Suppressor macrophage treated with lipopolysaccharide for 4 hours (primary cell): ENCODE measurements at regions not wholly inside any gene's neighbourhood (a gene's known extent, or its start where the extent isn't known, plus 50 kb on each side); places are given as distances from the start of the nearest gene placed in this dataset.
"Not testable (repeated sequence)": the region's sequence is repeated elsewhere in the genome, so short reads cannot be mapped to it uniquely, and the experiment has no call there.

Experiments
- DNase-seq: peaks from one replicate; pipeline ENCODE4 v3.0.0-alpha.2; 2020

DNA sequence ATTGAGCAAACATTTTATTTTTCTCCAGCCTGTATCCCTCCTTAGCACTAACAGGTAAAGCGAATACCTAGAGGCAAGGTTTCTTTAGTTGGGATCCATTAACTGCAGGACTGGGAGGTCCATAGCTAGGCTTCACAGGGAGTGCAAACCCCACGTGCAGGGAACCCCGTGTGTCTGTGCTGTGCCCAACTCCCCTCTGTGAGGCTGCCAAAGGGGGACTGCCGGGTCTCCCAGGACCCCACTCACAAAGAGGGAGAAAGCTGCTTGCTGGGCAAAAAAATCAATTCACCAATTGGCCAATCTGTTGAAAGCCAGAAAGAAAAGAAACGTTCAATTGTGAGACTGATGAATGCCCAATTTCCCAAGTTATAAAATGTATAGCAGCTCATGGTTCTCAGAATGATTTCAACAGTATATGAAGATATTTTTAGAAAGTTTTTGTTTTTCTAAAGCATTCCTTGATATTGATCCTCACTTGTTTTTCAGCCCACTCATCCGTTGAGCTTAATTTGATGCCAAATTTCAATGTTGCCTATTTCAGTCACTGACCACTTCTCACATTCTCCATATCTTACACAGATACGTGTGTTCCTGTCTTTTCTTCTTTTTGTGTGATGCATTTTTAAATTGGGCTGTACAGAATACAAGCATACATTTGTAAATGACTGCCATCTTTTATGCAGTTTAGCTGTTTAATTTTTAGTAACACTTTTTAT, 202.7 kb upstream of the PRSS58 start:
- DNase-seq = no peak

DNA sequence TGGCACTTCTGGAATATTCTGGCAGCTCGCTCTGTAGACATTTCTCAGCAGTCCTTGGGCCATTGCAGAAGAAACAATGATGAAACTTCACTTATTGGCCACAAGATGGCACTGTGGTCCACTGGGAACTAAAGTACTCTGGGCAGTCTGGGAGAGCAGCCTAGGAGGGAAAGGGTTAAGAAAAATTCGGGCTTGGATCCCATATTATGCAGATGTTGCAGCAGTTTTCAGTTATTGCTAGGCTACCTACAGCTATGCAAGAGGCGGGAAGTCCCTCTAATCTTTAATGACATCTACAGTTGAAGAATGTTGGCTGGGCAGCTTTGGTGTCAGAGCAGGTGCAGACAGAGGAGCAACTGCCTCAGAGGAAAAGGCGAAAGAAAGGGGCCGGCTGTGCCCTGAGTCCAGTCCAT, 201.7 kb upstream of the PRSS58 start:
- DNase-seq = peak; percentile 52

DNA sequence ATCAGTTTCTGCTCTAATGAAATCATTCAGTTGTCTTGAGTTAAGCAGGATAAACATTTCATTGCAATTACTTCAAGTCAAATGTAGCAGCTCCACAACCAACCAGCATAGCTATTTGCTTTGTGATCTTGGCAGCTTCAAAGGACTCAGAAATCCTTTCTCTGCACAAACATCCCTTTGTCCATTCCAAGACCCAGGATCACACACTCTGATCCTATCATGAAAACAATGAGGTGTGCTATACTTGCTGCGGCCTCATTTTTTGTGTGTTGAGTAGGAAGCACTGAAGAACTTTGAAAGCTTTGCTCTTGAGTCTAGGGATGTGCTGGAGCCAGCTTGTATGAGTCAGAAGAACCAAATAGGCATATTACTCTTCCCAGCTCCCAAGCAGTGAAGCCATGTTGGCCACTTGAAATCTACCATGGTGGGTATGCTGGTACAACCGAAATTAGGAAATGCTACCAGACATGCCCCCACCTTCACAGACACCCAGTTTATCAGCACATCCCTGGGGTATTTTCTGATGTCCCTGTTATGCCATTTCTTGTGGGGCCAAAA, 199.4 kb upstream of the PRSS58 start:
- DNase-seq = no peak

DNA sequence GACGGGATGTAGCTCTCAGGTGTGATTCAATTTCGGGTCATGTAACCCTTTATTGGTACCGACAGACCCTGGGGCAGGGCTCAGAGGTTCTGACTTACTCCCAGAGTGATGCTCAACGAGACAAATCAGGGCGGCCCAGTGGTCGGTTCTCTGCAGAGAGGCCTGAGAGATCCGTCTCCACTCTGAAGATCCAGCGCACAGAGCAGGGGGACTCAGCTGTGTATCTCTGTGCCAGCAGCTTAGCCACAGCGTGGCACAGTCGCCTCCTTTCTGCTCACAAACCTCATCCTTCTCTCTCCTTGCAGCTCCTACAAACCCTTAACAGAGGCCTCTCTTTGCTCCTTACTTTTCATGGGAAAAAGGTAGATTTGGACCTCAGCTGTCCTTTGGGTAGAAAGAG, 197.5 kb upstream of the PRSS58 start:
- no peak for DNase-seq

DNA sequence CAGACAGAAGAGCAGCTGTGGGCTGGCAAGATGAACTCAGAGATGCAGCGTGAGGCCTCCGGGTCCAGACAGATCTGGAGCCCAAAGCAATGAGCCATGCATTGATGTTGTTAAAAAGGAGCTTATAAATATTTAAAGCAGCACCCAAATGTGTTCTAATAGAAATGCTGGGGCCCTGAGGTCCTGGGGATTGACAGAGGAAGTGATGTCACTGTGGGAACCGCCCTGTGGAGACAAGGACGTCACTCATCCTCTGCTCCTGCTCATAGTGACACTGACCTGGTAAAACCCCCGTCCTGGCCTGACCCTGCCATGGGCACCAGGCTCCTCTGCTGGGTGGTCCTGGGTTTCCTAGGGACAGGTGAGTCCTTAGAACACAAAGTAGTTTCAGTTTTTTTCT, 197.0 kb upstream of the PRSS58 start:
- no peak for DNase-seq

DNA sequence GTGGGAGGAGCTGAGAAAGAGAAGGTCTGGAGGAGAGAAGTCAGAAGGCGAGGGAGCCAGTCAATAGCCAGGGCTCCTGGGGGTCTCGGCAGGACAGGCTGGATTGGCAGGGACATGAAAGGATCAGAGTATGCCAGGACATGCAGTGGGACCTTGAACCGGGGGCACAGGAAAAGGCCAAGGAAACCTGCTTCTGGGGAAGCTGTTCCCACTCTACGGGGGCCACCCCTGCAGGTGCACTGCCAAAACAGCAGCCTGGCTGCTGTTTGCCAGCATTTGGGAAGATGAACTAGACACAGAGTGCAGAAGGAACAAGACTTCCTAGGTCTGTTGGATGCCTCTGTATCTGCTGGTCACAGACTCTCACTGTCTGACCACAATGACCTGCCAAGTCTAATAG, 194.9 kb upstream of the PRSS58 start:
- no peak for DNase-seq

DNA sequence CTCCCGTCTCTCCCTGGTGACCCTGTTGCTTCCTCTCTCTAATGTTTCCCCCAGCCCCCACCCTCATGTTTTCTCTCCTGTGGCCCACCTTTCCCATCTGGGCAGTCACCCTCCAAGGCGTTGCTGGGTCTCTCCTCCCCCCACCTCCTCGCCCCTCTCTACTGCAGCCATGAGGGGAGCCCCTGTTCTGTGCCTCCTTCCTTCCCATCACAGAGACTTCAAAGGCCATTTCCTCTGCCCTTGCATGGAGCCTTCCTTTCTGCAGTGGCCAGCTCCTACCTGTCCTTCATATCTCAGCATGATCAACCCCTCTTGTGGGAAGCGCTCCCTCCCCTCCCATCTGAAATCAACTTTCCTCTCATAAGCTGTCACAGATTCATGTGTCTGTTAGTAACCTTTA, 194.0 kb upstream of the PRSS58 start:
- no peak for DNase-seq

DNA sequence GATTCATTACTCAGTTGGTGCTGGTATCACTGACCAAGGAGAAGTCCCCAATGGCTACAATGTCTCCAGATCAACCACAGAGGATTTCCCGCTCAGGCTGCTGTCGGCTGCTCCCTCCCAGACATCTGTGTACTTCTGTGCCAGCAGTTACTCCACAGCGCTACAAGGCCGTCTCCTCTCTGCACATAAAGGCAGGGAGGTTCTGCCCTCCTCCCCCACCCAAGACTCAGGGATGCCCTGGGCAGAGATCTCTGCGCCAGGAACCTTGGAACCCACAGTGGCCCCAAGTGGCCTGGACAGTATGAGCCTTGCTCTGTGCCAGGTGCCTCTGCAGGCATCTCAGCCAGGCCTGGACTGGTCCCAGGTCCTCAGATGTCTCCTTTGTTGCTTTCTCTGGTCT, 193.4 kb upstream of the PRSS58 start:
- DNase-seq = no peak

DNA sequence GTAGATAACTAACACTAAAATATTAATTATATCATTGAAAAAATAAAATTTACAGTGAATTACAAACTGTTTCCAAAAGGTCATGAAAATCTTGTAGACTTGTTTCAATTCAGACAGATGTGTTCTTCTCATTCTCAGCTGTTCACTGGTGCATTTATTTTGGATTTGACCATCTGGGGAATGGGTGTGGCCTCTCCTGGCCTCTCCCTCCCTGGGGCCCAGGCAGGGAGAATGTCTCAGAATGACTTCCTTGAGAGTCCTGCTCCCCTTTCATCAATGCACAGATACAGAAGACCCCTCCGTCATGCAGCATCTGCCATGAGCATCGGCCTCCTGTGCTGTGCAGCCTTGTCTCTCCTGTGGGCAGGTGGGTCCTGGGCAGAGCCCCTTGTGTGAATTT, 192.8 kb upstream of the PRSS58 start:
- no peak for DNase-seq

DNA sequence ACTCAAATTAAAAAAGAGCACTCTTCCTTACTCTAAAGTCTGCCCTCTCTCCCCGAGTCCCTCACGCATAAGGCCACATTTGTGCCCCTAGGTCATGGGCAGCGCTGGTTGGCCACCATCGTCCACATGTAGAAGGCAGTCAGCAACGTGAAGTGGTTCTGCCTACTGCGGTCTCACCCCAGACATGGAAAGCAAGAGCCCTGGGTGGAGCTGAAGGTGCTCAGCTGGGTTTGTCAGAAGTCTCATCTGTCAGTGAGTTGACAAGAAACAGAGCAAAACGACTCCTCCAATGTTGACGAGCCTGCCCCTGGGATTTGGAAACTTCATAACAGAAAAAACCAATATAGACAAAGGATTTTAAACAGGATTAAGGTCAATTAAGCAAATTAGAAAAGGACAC, 192.3 kb upstream of the PRSS58 start:
- DNase-seq = no peak

DNA sequence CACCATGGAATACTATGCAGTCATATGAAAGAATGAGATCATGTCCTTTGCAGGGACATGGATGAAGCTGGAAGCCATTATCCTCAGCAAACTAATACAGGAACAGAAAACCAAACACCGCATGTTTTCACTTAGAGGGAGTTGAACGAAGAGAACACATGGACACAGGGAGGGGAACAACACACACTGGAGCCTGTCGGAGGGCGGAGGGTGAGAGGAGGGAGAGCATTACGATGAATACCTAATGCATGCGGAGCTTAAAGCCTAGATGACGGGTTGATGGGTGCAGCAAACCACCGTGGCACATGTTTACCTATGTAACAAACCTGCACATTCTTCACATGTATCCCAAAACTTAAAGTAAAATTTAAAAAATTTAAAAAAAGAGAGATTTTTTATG, 191.0 kb upstream of the PRSS58 start:
- not testable (repeated sequence) for DNase-seq

DNA sequence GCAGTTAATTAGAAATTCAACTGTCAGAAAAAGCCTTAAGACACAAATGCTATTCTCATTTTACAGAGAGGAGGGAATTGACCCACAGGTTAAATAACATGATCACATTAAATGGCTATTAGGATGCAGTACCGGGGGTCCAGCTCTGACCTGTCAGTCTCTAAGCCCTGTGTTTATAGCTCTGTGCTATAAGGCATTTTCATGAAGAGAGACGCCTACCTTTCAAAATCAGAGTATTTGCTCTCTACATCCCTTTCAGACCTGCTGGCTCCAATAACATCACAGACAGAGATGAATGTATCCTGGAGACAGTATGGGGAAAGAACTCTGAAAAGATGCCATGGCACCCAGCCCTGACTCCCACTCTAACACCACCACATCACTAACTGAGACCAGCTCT, 189.9 kb upstream of the PRSS58 start:
- no peak for DNase-seq

DNA sequence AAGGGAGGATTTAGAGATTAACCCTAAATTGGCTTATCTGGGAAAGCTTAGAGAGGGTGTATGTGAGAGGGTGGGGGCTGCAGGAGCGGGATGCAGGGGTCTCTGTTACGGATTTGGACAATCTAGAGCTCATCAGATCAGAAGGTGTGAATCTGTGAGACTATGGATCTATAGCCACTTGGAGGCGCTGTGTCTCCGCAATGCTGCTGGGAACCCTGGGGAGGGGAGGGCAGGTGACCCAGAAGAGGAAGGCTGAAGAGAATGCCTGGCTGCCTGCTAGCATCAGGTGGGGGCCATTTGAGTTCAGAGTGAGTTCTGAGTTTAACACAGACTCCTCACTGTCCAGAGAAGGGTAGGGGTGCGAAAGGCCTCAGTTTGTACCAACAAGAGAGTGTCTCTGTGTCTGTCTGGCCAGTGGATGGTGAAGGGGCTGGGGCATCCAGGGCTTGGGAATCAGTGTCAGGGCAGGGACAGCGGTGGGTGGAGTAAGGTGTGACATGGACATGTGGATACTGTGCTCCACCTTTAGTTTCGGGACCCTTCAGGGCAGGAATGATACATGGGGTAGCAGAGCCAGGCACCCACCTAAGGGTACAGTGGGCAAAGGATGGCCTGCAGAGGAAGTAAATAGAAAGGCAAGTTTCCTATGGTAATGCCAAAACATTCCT, 187.3 kb upstream of the PRSS58 start:
- DNase-seq = no peak

DNA sequence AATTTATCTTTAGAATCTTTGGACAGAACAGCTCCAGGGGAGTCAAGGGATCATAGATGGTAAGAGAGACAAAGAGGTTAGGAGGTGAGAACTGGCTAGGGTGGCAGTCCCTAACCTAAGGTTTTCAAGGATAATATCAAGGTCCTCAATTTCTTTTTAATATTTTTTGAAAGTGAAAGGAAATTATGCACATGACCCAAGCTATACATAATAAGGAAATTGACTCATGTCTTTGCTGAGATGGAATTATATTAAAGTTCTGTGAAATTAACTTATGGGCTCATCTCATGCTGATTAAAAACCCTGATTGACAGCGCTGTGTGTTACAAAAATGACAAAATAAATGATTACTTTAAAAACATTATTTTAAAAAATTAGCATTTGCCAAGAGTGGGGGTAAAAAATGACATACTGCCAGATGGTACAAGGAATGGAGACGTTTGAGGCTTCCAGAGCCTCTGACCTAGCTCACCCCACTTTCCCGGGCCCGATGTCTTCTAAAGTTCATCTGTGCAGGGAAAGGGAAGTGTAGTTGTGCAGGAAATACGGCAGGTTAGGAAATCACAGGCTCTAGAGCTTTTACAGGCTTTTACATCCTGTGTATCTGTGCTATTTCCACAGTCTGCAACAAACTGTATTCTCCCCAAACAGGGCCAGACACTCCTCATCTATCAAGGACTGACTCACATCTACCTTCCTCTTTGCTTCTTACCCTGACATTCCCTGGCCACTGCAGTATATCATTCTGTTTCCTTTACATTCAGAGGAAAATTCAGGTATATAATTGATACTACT, 185.6 kb upstream of the PRSS58 start:
- DNase-seq = peak; percentile 32

DNA sequence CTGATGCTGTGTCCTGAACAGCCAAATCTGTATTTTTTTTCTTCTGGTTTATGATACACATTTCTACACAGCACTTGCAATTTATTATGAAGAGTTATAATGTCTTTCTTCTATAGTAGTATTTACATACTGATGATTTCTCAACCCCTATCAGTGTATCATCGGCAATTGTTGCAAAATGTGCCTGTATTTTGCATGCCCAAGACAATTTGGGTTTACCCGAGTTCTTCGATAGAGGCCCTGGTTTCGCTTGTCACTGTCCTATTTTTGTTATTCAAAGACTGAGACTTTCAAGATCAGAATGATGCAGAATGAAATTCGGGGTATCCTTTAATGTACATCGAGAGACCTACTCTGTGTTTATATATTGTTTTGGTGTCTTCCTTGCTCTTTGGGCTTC, 184.5 kb upstream of the PRSS58 start:
- DNase-seq = peak; percentile 54

DNA sequence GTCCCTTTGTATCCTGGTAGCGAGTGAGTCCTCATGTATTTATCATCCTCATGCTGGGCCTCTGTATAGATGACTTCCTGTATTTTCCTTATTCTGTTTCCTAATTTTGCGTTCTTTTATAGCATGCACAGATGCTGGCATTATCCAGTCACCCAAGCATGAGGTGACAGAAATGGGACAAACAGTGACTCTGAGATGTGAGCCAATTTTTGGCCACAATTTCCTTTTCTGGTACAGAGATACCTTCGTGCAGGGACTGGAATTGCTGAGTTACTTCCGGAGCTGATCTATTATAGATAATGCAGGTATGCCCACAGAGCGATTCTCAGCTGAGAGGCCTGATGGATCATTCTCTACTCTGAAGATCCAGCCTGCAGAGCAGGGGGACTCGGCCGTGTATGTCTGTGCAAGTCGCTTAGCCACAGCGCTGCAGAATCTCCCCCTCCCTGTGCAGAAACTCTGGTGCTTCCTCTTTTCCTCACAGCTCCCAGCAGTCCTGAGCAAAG, 183.1 kb upstream of the PRSS58 start:
- peak; percentile 42 for DNase-seq

DNA sequence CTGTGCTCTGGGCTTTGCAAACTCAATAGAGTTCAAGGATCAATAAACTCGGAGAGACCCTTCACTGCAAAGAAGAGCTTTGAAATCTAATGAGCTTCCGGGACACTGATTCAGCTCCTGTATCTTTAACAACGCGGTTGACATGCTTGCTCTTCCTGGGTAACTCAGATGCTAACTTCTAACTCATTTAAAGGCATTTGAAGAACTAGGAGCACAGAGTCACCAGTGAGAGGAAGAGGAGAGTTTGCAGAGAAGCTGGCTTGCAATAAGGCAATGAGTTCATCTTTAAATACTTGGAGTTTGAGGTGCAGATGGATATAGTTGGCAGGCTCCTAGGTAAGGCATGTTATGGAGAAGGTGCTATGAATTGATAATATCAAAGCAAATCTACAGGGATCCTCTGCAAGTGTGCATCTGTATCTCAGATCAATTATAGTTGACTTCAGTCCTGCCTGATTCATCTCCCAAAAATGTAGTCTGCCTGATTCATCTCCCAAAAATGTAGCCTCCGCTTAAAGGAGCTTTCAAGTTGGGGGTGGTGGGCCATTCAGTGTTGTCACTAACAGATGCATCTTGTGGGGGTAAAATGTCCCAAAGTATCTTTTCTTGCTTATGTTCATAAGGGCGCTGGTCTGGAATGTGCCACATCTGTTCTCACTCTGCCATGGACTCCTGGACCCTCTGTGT, 182.5 kb upstream of the PRSS58 start:
- DNase-seq = no peak

DNA sequence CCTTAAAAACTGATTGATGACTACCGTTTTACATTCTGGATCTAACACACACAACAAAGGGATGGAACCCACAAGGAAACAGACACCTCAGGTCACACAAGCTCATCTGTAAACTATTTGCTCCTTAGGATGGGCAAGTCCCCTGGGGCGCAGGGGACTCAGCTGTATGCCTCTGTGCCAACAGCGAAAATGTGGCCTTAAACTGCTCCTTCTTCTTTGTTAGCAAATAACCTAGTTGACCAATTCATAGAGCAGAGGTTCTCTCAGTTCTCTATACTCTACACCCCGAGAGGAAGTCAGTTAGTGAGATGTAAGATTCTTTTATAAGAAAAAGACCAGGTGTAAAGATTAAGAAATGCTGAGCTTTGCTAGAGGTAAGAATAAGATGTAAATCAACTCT, 181.9 kb upstream of the PRSS58 start:
- DNase-seq = no peak

DNA sequence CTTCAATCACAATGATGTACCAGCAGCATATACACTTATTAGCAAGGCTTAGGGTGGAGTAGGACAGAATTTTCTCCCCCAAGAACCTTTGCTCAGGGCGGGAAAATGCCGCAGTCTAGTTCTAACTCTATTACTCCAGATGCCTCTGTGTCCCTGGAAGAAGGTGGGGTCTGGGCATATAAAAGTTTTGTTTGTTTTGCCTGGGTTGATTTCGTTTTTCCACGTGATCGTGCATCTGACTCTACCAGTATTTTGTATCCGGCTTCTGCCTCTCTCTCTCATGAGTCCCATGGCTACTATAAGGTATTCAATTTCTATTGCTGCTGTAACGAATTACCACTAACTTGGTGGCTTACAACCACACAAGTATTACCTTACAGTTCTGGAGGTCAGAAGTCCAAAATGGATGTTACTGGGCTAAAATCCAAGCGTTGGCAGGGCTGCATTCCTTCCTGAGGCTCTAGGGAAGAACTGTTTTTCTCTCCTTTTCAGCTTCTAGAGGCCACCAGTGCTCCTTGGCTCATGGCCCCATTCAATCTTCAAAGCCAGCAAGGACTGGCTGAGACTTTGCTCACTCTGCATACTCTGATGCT, 181.2 kb upstream of the PRSS58 start:
- DNase-seq = no peak

DNA sequence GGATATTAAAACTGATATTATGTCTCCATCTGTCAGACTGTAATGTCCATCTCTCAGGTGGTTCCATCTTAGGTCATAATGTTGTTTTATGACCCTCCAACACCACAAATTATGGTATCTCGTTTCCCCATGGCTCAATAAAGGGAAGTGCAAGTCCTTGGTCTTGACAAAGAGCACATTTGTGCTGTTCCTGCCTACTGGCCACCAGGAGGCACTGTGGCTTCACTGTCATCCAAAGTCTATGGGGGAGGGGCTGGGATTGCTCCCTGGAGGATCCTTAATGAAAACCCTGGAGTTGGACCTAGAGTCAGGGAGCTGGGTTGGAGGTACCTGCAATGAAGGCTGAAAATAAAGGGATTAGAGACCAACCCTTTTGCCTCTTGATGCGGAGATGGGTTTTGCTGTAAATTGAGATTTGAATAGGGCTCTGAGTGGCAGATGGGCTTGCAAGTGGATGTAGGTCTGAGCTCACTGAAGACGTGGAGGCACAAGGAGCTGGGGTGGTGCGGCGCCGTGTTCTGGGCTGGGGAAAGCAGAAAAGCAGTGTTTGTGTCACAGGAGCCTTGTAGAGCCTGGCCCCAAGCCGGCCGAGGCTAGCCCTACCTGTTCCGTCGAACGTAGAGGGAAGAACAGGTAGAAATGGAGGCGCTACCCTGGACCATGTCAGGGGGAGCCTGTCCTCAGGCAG, 180.5 kb upstream of the PRSS58 start:
- peak; percentile 68 for DNase-seq

DNA sequence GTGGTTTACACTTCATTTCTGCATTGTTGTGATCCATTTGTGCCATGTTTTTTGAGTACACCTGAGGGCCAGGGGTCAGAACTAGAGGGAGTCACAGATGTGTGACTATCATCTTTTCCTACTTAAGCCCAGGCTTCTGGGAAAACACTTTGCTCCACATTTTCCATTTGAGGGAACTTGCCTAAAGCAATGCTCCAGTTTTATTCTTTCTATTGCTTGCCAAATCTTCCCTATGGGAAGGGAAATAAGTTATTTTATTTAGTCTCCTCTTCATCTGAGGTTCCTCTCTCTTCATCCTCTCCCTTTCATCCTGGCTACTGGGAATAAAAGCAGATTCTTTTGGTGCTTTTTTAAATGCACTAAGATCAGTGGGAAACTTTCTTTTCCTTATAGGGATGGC, 179.9 kb upstream of the PRSS58 start:
- DNase-seq = no peak

DNA sequence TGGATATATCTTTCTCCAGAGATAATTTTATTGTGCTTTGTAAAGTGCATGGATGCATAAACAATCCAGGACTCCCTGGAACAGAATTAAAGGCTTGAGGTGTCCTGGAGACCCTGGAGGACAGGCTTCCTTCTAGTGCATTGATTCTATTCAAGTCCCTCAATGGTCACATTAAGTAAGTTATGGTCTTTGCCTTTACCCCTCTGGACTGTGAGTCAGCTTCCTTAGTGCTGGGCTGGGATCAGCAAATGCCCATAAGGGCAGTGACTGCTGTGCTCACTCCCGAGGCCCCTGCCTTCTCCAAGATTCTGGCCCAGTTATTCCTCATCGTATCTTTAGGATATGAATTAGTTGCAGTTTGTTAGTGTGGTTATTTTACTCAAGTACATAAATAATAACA, 178.7 kb upstream of the PRSS58 start:
- no peak for DNase-seq
